Colon (tissue), 2 donors: ENCODE measurements at regions not wholly inside any gene's neighbourhood (a gene's known extent, or its start where the extent isn't known, plus 50 kb on each side); places are given as distances from the start of the nearest gene placed in this dataset.
"Not testable (repeated sequence)": the region's sequence is repeated elsewhere in the genome, so short reads cannot be mapped to it uniquely, and the experiment has no call there.

Experiments used
- FAIRE-seq: peaks from 2 replicates; lab custom pipeline; 2012; peaks lifted over from hg19 to GRCh38; lab: Jason Lieb, UNC
- donor health status: control.
- donor health status: control.

DNA sequence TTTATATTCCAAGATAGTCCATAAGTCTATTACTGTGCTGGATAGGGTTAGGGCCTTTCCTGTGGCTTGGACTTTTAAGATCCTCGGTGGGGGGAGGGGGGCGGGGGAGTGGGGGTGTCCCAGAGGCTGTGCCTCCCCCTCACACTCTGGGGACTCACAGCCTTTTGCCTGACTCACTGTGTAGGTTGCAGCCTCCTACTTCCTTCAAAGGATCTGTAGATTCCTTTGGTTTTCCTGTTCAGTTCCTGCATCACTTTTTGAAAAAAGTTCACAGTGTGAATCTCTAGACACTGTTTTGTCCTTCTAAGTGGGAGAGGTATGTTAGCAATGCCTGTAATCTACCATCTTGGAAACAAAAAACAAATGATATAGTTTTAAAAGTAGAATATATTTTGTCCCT is 999.9 kb downstream of the GLUD2 start:
- FAIRE-seq, result no peak

DNA sequence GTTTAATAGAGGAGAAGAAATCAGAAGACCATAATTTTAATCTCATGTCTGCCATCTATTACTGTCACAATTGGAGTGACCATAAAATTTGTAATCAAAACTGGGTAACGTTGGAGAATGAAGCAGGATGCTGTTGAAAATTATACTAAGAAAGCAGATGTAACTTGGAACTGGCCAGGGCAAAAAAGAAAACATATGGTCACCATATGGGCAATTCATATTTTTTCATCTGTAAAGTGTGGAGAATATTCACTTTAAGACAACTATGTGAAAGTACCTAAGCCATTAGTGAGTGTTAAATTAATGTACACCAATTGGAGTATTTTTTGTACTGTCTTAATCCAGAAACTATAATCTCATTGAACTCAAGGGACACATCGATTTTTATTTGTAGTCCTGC is 1008.0 kb downstream of the GLUD2 start:
- peak; percentile 87 for FAIRE-seq

- no peak for FAIRE-seq
Observed at GRCh38 chrX:122055979-122056715, 1008.7 kb downstream of the GLUD2 start.

GRCh38 chrX:122076241-122076640 is 1028.8 kb downstream of the GLUD2 start:
- no peak for FAIRE-seq

DNA sequence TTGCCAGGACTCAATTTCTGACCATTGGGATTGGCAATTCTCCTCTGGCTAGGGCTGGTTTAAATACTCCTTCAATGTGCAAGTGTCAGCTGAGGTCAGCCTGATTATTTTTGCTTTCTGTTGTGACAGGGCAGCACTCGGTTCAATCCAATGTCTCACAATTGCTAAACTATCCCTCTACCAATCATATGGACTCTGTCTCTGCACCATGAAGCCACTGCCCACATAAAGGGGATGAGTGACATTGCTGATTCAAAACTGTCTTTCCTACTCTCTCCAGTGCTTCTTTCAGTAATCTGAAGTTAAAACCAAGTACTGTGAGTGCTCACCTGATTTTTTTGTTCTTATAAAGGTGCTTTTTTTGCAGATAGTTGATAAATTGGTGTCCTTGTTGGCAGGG is 1030.7 kb downstream of the GLUD2 start:
- no peak for FAIRE-seq

DNA sequence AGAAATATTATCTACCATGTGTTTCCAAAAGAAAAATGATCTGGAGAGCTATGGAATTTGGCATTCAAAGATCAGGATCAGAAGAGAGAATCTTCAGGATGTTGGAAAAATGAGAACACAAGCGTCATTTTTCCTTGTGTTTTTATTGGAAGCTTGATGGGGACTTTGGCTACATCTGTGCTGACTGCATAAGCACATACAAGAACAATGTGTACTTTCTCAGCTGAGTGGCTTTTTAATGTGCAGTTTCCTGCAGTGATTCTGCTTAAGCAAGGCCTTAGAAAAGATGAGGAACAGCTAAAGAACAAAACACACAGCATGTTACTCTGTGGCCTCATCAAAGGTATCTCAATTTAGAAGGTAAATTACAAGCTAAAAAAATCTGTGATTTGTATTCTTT is 1039.9 kb downstream of the GLUD2 start:
- FAIRE-seq, result no peak

DNA sequence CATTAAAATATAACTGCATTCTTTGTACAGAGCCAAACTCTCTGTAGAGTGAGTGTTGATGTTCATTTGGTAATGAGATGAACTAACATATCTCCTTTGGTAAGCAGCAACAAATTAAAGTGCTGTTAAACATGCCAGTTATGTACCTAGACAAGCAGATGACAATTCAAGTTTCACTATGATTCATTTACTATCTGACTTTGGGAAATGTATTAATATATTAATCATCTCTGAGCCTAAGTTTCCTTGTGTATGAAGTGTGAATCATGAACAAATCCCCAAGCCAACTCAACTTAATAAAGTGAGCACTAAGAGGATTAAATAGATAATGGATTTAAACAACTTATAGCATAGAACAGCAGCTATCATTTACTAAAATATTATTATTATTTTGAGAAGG is 1044.2 kb downstream of the GLUD2 start:
- no peak for FAIRE-seq

DNA sequence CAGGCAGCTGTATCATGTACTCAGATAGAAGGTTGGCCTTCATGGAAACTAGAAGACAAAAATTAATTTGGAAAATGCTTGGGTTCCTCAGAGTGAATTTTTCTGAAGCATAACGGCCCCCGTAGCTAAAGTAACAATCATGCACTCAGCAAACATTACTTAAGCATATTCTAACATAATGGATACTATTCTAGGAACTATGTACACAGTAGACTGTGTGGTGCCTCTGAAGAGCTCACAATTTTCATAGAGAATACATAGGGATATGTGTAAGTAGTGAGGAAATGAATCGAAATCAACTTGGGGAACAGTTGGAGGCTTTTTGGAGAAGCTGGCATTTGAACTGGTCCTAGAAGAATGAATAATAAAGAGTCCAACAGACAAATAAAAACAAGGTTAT is 1045.0 kb downstream of the GLUD2 start:
- FAIRE-seq, result no peak

DNA sequence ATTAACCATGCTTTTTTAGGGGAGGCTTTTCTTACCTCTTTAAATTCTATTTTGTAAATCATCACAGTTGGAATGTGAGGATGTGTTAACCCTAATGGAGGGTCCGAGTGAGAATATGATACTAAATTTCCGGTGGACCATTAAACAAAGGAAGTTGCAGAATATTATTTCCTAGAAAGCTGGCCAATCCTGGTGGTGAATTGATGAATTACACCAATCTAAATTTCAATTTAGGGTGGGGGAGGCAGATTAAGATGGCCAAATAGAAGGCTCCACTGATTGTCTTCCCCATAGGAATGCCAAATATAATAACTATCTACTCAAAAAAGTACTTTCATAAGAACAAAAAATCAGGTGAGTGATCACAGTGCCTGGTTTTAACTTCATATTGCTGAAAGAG is 1045.6 kb downstream of the GLUD2 start:
- FAIRE-seq, result no peak

GRCh38 chrX:122094611-122095010 is 1047.2 kb downstream of the GLUD2 start:
- no peak for FAIRE-seq

- FAIRE-seq, result no peak
Observed at GRCh38 chrX:122113376-122113775, 1066.0 kb downstream of the GLUD2 start.

DNA sequence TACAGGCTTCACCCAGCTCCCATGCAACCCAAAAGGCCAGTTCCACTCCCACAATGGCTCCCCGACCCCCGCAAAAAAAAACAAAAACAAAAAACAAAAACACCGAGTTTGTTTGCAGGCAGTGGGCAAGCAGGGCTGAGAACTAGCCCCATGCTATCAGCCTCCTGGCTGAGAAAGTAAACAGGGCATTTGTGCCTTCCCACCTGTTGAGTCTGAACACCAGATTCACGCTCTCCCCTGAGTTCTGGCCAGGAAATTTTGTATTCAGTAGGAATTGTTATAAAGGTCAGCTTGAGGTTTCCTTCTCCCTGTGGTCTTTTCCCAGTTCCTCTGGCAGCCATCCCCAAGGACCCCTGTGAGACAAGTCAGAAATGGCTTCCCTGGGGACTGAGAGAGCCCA is 1066.5 kb downstream of the GLUD2 start:
- no peak for FAIRE-seq

GRCh38 chrX:122115604-122116003 is 1068.2 kb downstream of the GLUD2 start:
- FAIRE-seq, result no peak

DNA sequence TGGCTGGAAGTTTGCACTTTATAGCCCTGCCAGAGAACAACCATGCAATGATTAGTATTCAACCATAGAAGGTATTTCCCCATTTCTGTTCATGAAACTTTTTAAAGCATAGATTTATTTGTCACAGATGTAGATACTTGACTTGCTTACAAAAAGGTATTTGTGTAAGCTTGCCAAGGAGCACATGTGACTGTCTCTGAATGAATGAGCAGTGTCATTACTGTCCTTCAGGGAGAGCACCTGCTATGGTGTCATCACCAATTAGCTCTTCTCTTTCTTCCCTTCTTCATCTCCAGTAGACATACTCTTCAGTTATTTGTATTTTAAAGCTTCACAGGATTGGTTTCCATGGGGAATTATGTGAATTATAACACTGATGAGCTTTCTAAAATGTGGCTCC is 1064.7 kb upstream of the GRIA3 start:
- no peak for FAIRE-seq

- FAIRE-seq, result peak; percentile 31
Observed at GRCh38 chrX:122122274-122122673, 1061.8 kb upstream of the GRIA3 start.

DNA sequence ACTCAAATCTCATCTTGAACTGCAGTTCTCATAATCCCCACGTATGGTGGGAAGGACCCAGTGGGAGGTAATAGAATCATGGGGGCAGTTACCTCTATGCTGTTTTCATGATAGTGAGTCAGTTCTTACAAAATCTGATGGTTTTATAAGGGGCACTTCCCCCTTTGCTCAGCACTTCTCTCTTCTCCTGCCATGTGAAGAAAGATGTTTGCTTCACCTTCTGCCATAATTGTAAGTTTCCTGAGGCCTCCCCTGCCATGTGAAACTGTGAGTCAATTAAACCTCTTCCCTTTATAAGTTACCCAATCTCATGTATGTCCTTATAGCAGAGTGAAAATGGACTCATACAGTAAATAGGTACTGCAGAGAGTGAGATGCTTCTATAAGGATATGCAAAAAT is 1050.6 kb upstream of the GRIA3 start:
- no peak for FAIRE-seq

GRCh38 chrX:122134291-122134690 is 1049.8 kb upstream of the GRIA3 start:
- FAIRE-seq, result no peak

GRCh38 chrX:122135070-122135469 is 1049.0 kb upstream of the GRIA3 start:
- no peak for FAIRE-seq

GRCh38 chrX:122140219-122140618 is 1043.9 kb upstream of the GRIA3 start:
- not testable (repeated sequence) for FAIRE-seq

DNA sequence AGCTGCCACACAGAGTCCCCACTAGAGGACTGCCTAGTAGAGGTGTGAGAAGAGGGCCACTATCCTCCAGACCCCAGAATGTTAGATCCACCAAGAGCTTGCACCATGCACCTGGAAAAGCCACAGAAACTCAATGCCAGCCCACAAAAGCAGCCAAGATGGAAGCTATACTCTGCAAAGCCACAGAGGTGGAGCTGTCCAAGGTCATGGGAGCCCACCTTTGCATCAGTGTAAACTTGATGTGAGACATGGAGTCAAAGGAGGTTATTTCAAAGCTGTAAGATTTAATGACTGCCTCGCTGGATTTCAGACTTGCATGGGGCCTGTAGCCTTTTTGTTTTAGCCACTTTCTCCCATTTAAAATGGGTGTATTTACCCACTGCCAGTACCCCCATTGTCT is 1030.1 kb upstream of the GRIA3 start:
- no peak for FAIRE-seq

GRCh38 chrX:122168241-122168640 is 1015.8 kb upstream of the GRIA3 start:
- FAIRE-seq, result no peak

GRCh38 chrX:122184791-122185190 is 999.3 kb upstream of the GRIA3 start:
- no peak for FAIRE-seq

GRCh38 chrX:122187069-122187713 is 996.9 kb upstream of the GRIA3 start:
- no peak for FAIRE-seq

DNA sequence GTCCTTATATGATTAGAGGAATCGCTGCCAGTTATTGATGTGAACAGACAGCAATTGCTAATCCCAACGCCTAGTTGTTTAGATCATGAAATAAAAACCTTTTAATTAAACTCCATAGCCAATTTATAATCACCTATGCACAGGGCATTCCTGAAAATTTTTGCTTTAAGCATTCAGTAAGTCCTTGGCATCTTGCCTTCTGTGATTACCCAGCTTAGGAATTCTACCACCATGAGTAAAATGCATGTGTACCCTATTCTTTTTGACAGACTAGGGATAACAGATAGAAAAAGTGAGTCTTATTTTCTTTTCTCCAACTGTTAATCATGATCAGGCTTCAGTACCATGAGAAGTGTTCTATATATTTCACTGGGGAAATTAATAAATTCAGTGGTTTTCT is 995.3 kb upstream of the GRIA3 start:
- FAIRE-seq, result no peak
